Peyer's patch (tissue), 4 donors: ENCODE measurements at regions not wholly inside any gene's neighbourhood (a gene's known extent, or its start where the extent isn't known, plus 50 kb on each side); places are given as distances from the start of the nearest gene placed in this dataset.

ENCODE experiments used
- DNase-seq, 3 donors: peaks; one replicate each; pipeline ENCODE4 v3.0.0-alpha.2; 2017 to 2019
- H3K27ac ChIP-seq, 4 donors: fragments of 200-600 bp; sonication (generic); one replicate each; pipeline ENCODE4 v1.5.1; 2016 to 2019
- H3K27me3 ChIP-seq, 2 donors: fragments of 200-600 bp; sonication (generic); one replicate each; pipeline ENCODE4 v1.5.1; 2019
- H3K36me3 ChIP-seq, 3 donors: fragments of 200-600 bp; sonication (generic); one replicate each; pipeline ENCODE4 v1.5.1; 2016 to 2019
- H3K4me1 ChIP-seq, 4 donors: fragments of 200-600 bp; sonication (generic); one replicate each; pipeline ENCODE4 v1.5.1; 2016 to 2019
- H3K4me3 ChIP-seq, 4 donors: fragments of 200-600 bp; sonication (generic); 1 replicate in 3 of 4; 2 replicates in 1 of 4; pipeline ENCODE4 v1.5.1; 2016 to 2019; ENCODE audit warnings: mild to moderate bottlenecking in 1 of 4
- H3K9me3 ChIP-seq, 4 donors: fragments of 200-600 bp; sonication (generic); one replicate each; pipeline ENCODE4 v1.5.1; 2016 to 2019; ENCODE audit warnings: mild to moderate bottlenecking in 1 of 4
- POLR2A ChIP-seq, 2 donors: fragments of 450-650 bp; IDR thresholded peaks; one replicate each; pipeline ENCODE4 v1.5.1; 2017; ENCODE audit warnings: antibody characterized with exemption in 2 of 2, mild to moderate bottlenecking in 2 of 2, moderate library complexity in 2 of 2
- TF ChIP-seq, protein P1 (sequence below), 6 experiments: fragments of 450-650 bp in 4 of 6; fragments of 200-600 bp in 2 of 6; sonication (generic) in 1 of 6; IDR thresholded peaks; one replicate each; pipeline ENCODE4 v1.5.1; 2017 to 2019; ENCODE audit warnings: antibody characterized with exemption in 6 of 6, mild to moderate bottlenecking in 3 of 6, moderate library complexity in 1 of 6

DNA sequence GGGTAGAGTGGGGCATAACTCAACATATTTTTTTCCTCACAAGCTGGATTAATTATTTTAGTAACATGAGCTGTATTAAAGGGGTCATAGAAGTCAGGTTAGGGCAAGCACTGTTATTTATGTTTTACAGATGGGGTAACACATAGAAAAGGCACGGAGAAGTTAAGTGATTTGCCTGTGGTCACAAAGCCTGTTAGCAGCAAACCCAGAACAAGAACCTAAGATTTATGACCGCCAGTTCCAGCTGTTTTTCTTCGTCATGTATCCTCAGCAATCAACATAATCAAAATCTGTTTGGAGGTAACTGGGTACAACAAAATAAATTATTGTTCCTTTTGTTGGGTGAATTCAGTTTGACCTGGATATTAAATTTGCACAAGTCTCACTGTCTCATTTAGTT is 57.2 kb upstream of the BET1 start:
- Histone ChIP-seq H3K27me3 (no peaks in the 10 kb centered on the region), H3K4me3 (no peak overlapping the region), H3K36me3 (no peaks in the 10 kb centered on the region), H3K4me1 (no peaks in the 10 kb centered on the region), H3K27ac (no peak overlapping the region), H3K9me3 (no peaks in the 10 kb centered on the region)
- no peak for DNase-seq
- TF ChIP-seq, protein P1, sequence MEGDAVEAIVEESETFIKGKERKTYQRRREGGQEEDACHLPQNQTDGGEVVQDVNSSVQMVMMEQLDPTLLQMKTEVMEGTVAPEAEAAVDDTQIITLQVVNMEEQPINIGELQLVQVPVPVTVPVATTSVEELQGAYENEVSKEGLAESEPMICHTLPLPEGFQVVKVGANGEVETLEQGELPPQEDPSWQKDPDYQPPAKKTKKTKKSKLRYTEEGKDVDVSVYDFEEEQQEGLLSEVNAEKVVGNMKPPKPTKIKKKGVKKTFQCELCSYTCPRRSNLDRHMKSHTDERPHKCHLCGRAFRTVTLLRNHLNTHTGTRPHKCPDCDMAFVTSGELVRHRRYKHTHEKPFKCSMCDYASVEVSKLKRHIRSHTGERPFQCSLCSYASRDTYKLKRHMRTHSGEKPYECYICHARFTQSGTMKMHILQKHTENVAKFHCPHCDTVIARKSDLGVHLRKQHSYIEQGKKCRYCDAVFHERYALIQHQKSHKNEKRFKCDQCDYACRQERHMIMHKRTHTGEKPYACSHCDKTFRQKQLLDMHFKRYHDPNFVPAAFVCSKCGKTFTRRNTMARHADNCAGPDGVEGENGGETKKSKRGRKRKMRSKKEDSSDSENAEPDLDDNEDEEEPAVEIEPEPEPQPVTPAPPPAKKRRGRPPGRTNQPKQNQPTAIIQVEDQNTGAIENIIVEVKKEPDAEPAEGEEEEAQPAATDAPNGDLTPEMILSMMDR (IDR thresholded peaks at IDR 0.05): no peak
- TF ChIP-seq POLR2A (IDR thresholded peaks at IDR 0.05): no peak

GRCh38 chr7:94062372-94062771 is 58.2 kb upstream of the BET1 start:
- no peaks in the 10 kb centered on the region for H3K36me3 ChIP-seq
- H3K4me1 ChIP-seq: no peaks in the 10 kb centered on the region
- no peak overlapping the region for H3K4me3 ChIP-seq
- no peak for DNase-seq
- no peak for TF ChIP-seq POLR2A (IDR thresholded peaks at IDR 0.05)
- TF ChIP-seq, protein P1 (IDR thresholded peaks at IDR 0.05): no peak
- no peaks in the 10 kb centered on the region for H3K27me3 ChIP-seq
- H3K27ac ChIP-seq: no peak overlapping the region
- H3K9me3 ChIP-seq: no peaks in the 10 kb centered on the region

- H3K27me3 ChIP-seq: no peaks in the 10 kb centered on the region
- DNase-seq: no peak
- H3K27ac ChIP-seq: no peak overlapping the region
- H3K36me3 ChIP-seq: no peaks in the 10 kb centered on the region
- TF ChIP-seq POLR2A (IDR thresholded peaks at IDR 0.05): no peak
- TF ChIP-seq, protein P1 (IDR thresholded peaks at IDR 0.05): no peak
- H3K4me1 ChIP-seq: no peaks in the 10 kb centered on the region
- no peak overlapping the region for H3K4me3 ChIP-seq
- no peaks in the 10 kb centered on the region for H3K9me3 ChIP-seq
Measured at GRCh38 chr7:94064541-94065191, 60.5 kb upstream of the BET1 start.

DNA sequence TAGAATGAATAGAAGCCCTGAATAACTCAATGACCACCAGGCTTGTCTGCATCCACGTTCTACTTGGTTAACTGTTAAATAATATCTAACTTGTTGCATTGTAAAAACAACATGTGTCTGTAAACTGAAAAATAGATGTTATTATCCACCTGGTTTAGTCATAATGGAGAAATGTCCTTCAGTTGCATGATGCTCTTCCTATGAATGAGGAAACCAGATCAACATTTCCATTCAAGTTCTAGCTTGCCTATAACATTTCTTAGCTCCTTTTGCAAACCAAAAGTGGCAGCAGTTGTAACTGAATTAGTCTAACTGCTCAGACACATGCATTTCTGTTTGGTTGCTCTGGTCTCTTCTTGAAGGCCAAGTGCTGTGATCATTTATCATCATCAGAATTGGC is 62.9 kb upstream of the BET1 start:
- TF ChIP-seq POLR2A (IDR thresholded peaks at IDR 0.05): no peak
- TF ChIP-seq, protein P1 (IDR thresholded peaks at IDR 0.05): no peak

GRCh38 chr7:94067506-94067905 is 63.4 kb upstream of the BET1 start:
- no peaks in the 10 kb centered on the region for H3K27me3 ChIP-seq
- H3K36me3 ChIP-seq: no peaks in the 10 kb centered on the region
- H3K4me3 ChIP-seq: no peak overlapping the region
- no peak overlapping the region for H3K27ac ChIP-seq
- no peaks in the 10 kb centered on the region for H3K4me1 ChIP-seq
- no peaks in the 10 kb centered on the region for H3K9me3 ChIP-seq
- DNase-seq: no peak
- TF ChIP-seq POLR2A (IDR thresholded peaks at IDR 0.05): no peak
- TF ChIP-seq, protein P1 (IDR thresholded peaks at IDR 0.05): no peak

More for the DNA sequence above, 62.9 kb upstream of the BET1 start:
- no peaks in the 10 kb centered on the region for H3K9me3 ChIP-seq
- DNase-seq: no peak
- H3K4me1 ChIP-seq: no peaks in the 10 kb centered on the region
- H3K4me3 ChIP-seq: no peak overlapping the region
- no peak overlapping the region for H3K27ac ChIP-seq
- no peaks in the 10 kb centered on the region for H3K27me3 ChIP-seq
- no peaks in the 10 kb centered on the region for H3K36me3 ChIP-seq
